Mesendoderm (in vitro differentiated cells): ENCODE measurements at regions not wholly inside any gene's neighbourhood (a gene's known extent, or its start where the extent isn't known, plus 50 kb on each side); places are given as distances from the start of the nearest gene placed in this dataset.

Experiments
- DNase-seq: peaks from one replicate; pipeline ENCODE4 v3.0.0; 2013
- H2AK5ac ChIP-seq: 2 replicates; pipeline ENCODE4 v1.6.1; 2013; ENCODE audit warnings: low read length, inconsistent platforms
- H2BK120ac ChIP-seq: 2 replicates; pipeline ENCODE4 v1.6.1; 2013; ENCODE audit warnings: low read depth, mild to moderate bottlenecking, low read length, moderate library complexity, mixed read lengths
- H2BK15ac ChIP-seq: replicated peaks from 2 replicates; pipeline ENCODE4 v1.6.1; 2013; ENCODE audit warnings: low read depth, mild to moderate bottlenecking, moderate library complexity
- H2BK5ac ChIP-seq: 2 replicates; pipeline ENCODE4 v1.6.1; 2013; ENCODE audit warnings: low read length, inconsistent platforms
- H3K18ac ChIP-seq: 2 replicates; pipeline ENCODE4 v1.6.1; 2013; ENCODE audit warnings: mild to moderate bottlenecking, low read length, mixed read lengths
- H3K23ac ChIP-seq: one replicate; pipeline ENCODE4 v1.6.1; 2013; ENCODE audit warnings: low read length
- H3K27ac ChIP-seq: 2 replicates; pipeline ENCODE4 v1.5.1; 2013; ENCODE audit warnings: low read depth, mild to moderate bottlenecking, inconsistent platforms, low read length, moderate library complexity
- H3K27me3 ChIP-seq: 2 replicates; pipeline ENCODE4 v1.6.1; 2013; ENCODE audit warnings: low read length, control low read depth, mild to moderate bottlenecking, inconsistent platforms; ENCODE audit not compliant: insufficient read depth, poor library complexity
- H3K36me3 ChIP-seq: 2 replicates; pipeline ENCODE4 v1.6.1; 2013; ENCODE audit warnings: low read length, inconsistent platforms; ENCODE audit not compliant: control insufficient read depth, insufficient read depth
- H3K4ac ChIP-seq: one replicate; pipeline ENCODE4 v1.6.1; 2013; ENCODE audit warnings: low read depth, mild to moderate bottlenecking, low read length, moderate library complexity
- H3K4me1 ChIP-seq: 2 replicates; pipeline ENCODE4 v1.6.1; 2013; ENCODE audit warnings: low read depth, low read length, inconsistent platforms; ENCODE audit not compliant: control insufficient read depth
- H3K4me2 ChIP-seq: 2 replicates; pipeline ENCODE4 v1.6.1; 2013; ENCODE audit warnings: low read length
- H3K4me3 ChIP-seq: 2 replicates; pipeline ENCODE4 v1.5.1; 2013; ENCODE audit warnings: mild to moderate bottlenecking, low read length
- H3K56ac ChIP-seq: one replicate; pipeline ENCODE4 v1.6.1; 2013; ENCODE audit warnings: low read length
- H3K79me1 ChIP-seq: 2 replicates; pipeline ENCODE4 v1.6.1; 2013; ENCODE audit warnings: low read length, inconsistent platforms
- H3K79me2 ChIP-seq: 2 replicates; pipeline ENCODE4 v1.6.1; 2013; ENCODE audit warnings: mild to moderate bottlenecking, low read length; ENCODE audit not compliant: control insufficient read depth, insufficient read depth
- H3K9ac ChIP-seq: 2 replicates; pipeline ENCODE4 v1.6.1; 2013; ENCODE audit warnings: low read length, inconsistent platforms
- H4K5ac ChIP-seq: one replicate; pipeline ENCODE4 v1.6.1; 2013; ENCODE audit warnings: low read length
- H4K8ac ChIP-seq: one replicate; pipeline ENCODE4 v1.6.1; 2013; ENCODE audit warnings: low read depth, mild to moderate bottlenecking, control low read depth, low read length, moderate library complexity
- WGBS: extraction: QIAGEN DNeasy Blood & Tissue Kit; methylation state at CpG from one replicate; pipeline ENCODE4 v1.1.7; 2013; ENCODE audit warnings: low lambda C conversion rate, missing lambda C conversion rate; ENCODE audit not compliant: insufficient coverage; ENCODE audit errors: extremely low coverage; 5-methylcytosine and 5-hydroxymethylcytosine counted together

GRCh38 chr1:87754139-87754538 is 425.5 kb downstream of the LMO4 start:
- H4K8ac ChIP-seq = no peak overlapping the region
- H3K4me2 ChIP-seq = no peak overlapping the region
- H2BK15ac ChIP-seq = no peak overlapping the region
- no peak overlapping the region for H2AK5ac ChIP-seq
- no peak overlapping the region for H4K5ac ChIP-seq
- H2BK5ac ChIP-seq = no peak overlapping the region
- no peak overlapping the region for H3K9ac ChIP-seq
- no peak for DNase-seq
- H3K18ac ChIP-seq = no peak overlapping the region
- no peaks in the 10 kb centered on the region for H3K79me1 ChIP-seq
- no peak overlapping the region for H3K4me3 ChIP-seq
- H3K4me1 ChIP-seq = no peaks in the 10 kb centered on the region
- H3K36me3 ChIP-seq = no peaks in the 10 kb centered on the region
- H3K79me2 ChIP-seq = no peaks in the 10 kb centered on the region
- no peak overlapping the region for H3K4ac ChIP-seq
- no peak overlapping the region for H2BK120ac ChIP-seq
- no peak overlapping the region for H3K23ac ChIP-seq
- no peak overlapping the region for H3K56ac ChIP-seq
- H3K27ac ChIP-seq = no peak overlapping the region
- no peaks in the 10 kb centered on the region for H3K27me3 ChIP-seq

DNA sequence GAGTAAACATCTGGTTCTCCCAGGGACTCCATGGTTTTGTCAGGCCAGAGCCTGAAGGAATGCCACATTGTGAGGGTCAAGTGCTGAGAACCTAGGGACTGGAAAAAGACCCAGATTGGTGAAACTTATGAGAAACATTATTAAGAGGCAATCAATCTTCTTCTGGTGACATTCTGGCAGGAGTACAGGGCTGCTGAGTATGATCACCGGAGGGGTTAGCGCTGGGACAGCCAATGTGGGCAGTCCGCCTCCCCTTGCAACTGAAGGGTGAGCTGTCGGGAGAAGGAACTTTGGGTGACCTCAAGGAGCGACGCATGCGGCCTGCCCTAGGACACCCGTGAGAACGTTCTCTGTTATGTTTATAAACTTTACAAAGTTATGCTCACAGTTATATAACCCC is 429.0 kb downstream of the LMO4 start:
- Histone ChIP-seq H3K79me2 (no peaks in the 10 kb centered on the region), H3K4me2 (no peak overlapping the region), H3K56ac (no peak overlapping the region), H3K4ac (no peak overlapping the region), H3K79me1 (no peaks in the 10 kb centered on the region), H3K9ac (no peak overlapping the region), H3K27me3 (no peaks in the 10 kb centered on the region), H2BK5ac (no peak overlapping the region), H3K4me3 (no peak overlapping the region), H2BK15ac (no peak overlapping the region), H2AK5ac (no peak overlapping the region), H2BK120ac (no peak overlapping the region), H4K5ac (no peak overlapping the region), H3K36me3 (no peaks in the 10 kb centered on the region), H3K27ac (no peak overlapping the region), H3K23ac (no peak overlapping the region), H3K18ac (no peak overlapping the region), H3K4me1 (no peaks in the 10 kb centered on the region), H4K8ac (no peak overlapping the region)
- DNase-seq = no peak
- WGBS = no CpG with 5 or more reads among the region's 9 CpGs

- H3K4me1 ChIP-seq = no peaks in the 10 kb centered on the region
- H3K23ac ChIP-seq = no peak overlapping the region
- H3K79me2 ChIP-seq = no peaks in the 10 kb centered on the region
- H3K4me2 ChIP-seq = no peak overlapping the region
- no peak overlapping the region for H2BK5ac ChIP-seq
- no CpG with 5 or more reads among the region's 4 CpGs for WGBS
- H4K5ac ChIP-seq = no peak overlapping the region
- DNase-seq = no peak
- no peak overlapping the region for H2BK120ac ChIP-seq
- H3K27ac ChIP-seq = no peak overlapping the region
- H3K18ac ChIP-seq = no peak overlapping the region
- no peak overlapping the region for H3K4ac ChIP-seq
- H3K56ac ChIP-seq = no peak overlapping the region
- no peak overlapping the region for H3K9ac ChIP-seq
- no peak overlapping the region for H3K4me3 ChIP-seq
- no peaks in the 10 kb centered on the region for H3K79me1 ChIP-seq
- H2AK5ac ChIP-seq = no peak overlapping the region
- H4K8ac ChIP-seq = no peak overlapping the region
- no peaks in the 10 kb centered on the region for H3K27me3 ChIP-seq
- H2BK15ac ChIP-seq = no peak overlapping the region
- no peaks in the 10 kb centered on the region for H3K36me3 ChIP-seq
Observed at GRCh38 chr1:87759421-87760087, 430.9 kb downstream of the LMO4 start.

DNA sequence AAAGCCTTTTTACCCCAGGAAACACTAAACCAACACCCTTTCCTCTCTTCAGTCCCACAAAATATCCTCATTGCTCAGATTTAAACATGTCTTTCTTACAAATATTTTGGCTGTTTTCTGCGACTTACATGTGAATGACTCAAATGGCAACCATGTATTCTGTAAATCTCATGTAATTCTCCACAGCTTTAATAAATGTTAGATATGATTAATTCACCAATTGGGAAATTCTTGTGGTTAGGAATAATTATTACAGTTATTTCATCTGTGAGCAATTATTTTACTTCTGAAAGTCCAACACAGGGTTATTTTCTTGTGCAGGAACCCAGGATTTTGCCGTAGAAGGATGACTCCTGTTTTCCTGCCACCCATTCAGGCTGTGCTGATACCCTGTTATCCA is 431.5 kb downstream of the LMO4 start:
- Histone ChIP-seq H3K79me2 (no peaks in the 10 kb centered on the region), H4K8ac (no peak overlapping the region), H3K23ac (no peak overlapping the region), H3K4me2 (no peak overlapping the region), H2BK5ac (no peak overlapping the region), H3K4me3 (no peak overlapping the region), H2AK5ac (no peak overlapping the region), H3K9ac (no peak overlapping the region), H4K5ac (no peak overlapping the region), H3K18ac (no peak overlapping the region), H3K4me1 (no peaks in the 10 kb centered on the region), H3K27me3 (no peaks in the 10 kb centered on the region), H2BK120ac (no peak overlapping the region), H3K56ac (no peak overlapping the region), H2BK15ac (no peak overlapping the region), H3K79me1 (no peaks in the 10 kb centered on the region), H3K4ac (no peak overlapping the region), H3K36me3 (no peaks in the 10 kb centered on the region), H3K27ac (no peak overlapping the region)
- DNase-seq = no peak
- no CpG with 5 or more reads among the region's 2 CpGs for WGBS

- DNase-seq = no peak
- no peak overlapping the region for H3K56ac ChIP-seq
- no peak overlapping the region for H3K4me3 ChIP-seq
- no peak overlapping the region for H3K23ac ChIP-seq
- no peak overlapping the region for H2AK5ac ChIP-seq
- no peak overlapping the region for H3K9ac ChIP-seq
- H2BK5ac ChIP-seq = no peak overlapping the region
- H2BK120ac ChIP-seq = no peak overlapping the region
- no peaks in the 10 kb centered on the region for H3K4me1 ChIP-seq
- H3K36me3 ChIP-seq = no peaks in the 10 kb centered on the region
- no peak overlapping the region for H3K4ac ChIP-seq
- H3K79me1 ChIP-seq = no peaks in the 10 kb centered on the region
- no peaks in the 10 kb centered on the region for H3K27me3 ChIP-seq
- no peak overlapping the region for H3K18ac ChIP-seq
- H3K79me2 ChIP-seq = no peaks in the 10 kb centered on the region
- no peak overlapping the region for H3K4me2 ChIP-seq
- H4K8ac ChIP-seq = no peak overlapping the region
- no peak overlapping the region for H2BK15ac ChIP-seq
- no CpG with 5 or more reads among the region's 1 CpG for WGBS
- no peak overlapping the region for H3K27ac ChIP-seq
- no peak overlapping the region for H4K5ac ChIP-seq
Observed at GRCh38 chr1:87760654-87761053, 432.0 kb downstream of the LMO4 start.

GRCh38 chr1:87763483-87763882 is 434.8 kb downstream of the LMO4 start:
- no peak overlapping the region for H2BK120ac ChIP-seq
- no peak for DNase-seq
- H3K27me3 ChIP-seq = no peaks in the 10 kb centered on the region
- H2BK5ac ChIP-seq = no peak overlapping the region
- no peak overlapping the region for H3K4ac ChIP-seq
- H4K5ac ChIP-seq = no peak overlapping the region
- no peak overlapping the region for H3K4me3 ChIP-seq
- H2AK5ac ChIP-seq = no peak overlapping the region
- no peak overlapping the region for H2BK15ac ChIP-seq
- no peaks in the 10 kb centered on the region for H3K36me3 ChIP-seq
- no peak overlapping the region for H3K56ac ChIP-seq
- H4K8ac ChIP-seq = no peak overlapping the region
- H3K79me1 ChIP-seq = no peaks in the 10 kb centered on the region
- H3K4me1 ChIP-seq = no peaks in the 10 kb centered on the region
- H3K4me2 ChIP-seq = no peak overlapping the region
- no peaks in the 10 kb centered on the region for H3K79me2 ChIP-seq
- H3K27ac ChIP-seq = no peak overlapping the region
- no peak overlapping the region for H3K9ac ChIP-seq
- no peak overlapping the region for H3K23ac ChIP-seq
- no peak overlapping the region for H3K18ac ChIP-seq
- WGBS = no CpG with 5 or more reads among the region's 1 CpG
